Astrocyte (in vitro differentiated cells and primary cell): ENCODE measurements at regions not wholly inside any gene's neighbourhood (a gene's known extent, or its start where the extent isn't known, plus 50 kb on each side); places are given as distances from the start of the nearest gene placed in this dataset.

ENCODE experiments used
- CTCF ChIP-seq: IDR thresholded peaks from 2 replicates; pipeline ENCODE4 v1.5.1; 2011; ENCODE audit warnings: low read depth, mild to moderate bottlenecking, inconsistent platforms, low read length, moderate library complexity; ENCODE audit not compliant: insufficient read depth
- EZH2 ChIP-seq: IDR thresholded peaks from 2 replicates; pipeline ENCODE4 v1.6.1; 2012; ENCODE audit warnings: mild to moderate bottlenecking, low read length, inconsistent platforms; ENCODE audit not compliant: insufficient read depth

- no peak for TF ChIP-seq CTCF
- TF ChIP-seq EZH2 = no peak
These were observed 79.2 kb upstream of the SAMD11 start for GRCh38 chr1:844472-845026.
